Stimulated activated CD4-positive, alpha-beta T cell treated with anti-CD3 and anti-CD28 coated beads, Interleukin-15, amount 100 ng/mL, for 1 hour (primary cell): ENCODE measurements at regions not wholly inside any gene's neighbourhood (a gene's known extent, or its start where the extent isn't known, plus 50 kb on each side); places are given as distances from the start of the nearest gene placed in this dataset.

Experiments
- DNase-seq, 2 donors: peaks; one replicate each; pipeline ENCODE4 v3.0.0-alpha.2; 2020; ENCODE audit warnings: low read depth in 1 of 2, low spot score in 1 of 2

- no peak for DNase-seq
These were observed 59.0 kb upstream of the MINAR1 start for GRCh38 chr15:79373113-79373512.

- DNase-seq = no peak
These were observed 58.4 kb upstream of the MINAR1 start for GRCh38 chr15:79373728-79374127.

GRCh38 chr15:79376383-79376782 is 55.8 kb upstream of the MINAR1 start:
- DNase-seq = no peak

- DNase-seq = no peak
These were observed 53.6 kb upstream of the MINAR1 start for GRCh38 chr15:79378394-79379109.

GRCh38 chr15:79380755-79381497 is 51.2 kb upstream of the MINAR1 start:
- peak; percentile 37 to 70 for DNase-seq

- DNase-seq = no peak
These were observed 50.5 kb upstream of the MINAR1 start for GRCh38 chr15:79381593-79381992.
